ENCODE measurements at regions not wholly inside any gene's neighbourhood (a gene's known extent, or its start where the extent isn't known, plus 50 kb on each side); places are given as distances from the start of the nearest gene placed in this dataset.

DNA sequence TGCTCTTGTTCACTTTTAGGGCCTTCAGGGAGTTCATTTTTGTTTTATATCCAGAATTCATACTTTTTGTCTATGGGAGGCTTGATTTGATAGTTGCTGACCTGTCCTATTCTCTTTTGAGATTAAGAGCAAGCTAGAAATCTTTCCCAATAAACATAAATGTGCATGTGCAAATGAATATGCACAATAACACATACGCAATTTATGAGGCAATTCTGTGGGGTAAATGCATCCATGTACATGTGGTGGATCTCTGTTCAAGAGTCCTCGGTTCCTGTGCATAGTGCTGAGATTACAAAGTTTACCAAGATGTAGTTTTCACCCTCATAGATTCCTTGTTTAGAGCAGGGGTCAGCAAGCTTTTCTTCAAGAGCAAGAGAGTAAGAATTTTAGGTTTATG lies 640.7 kb downstream of the EDEM1 start:
- no peak for TF ChIP-seq POLR2A (IDR thresholded peaks at IDR 0.05)
- TF ChIP-seq, protein P1, sequence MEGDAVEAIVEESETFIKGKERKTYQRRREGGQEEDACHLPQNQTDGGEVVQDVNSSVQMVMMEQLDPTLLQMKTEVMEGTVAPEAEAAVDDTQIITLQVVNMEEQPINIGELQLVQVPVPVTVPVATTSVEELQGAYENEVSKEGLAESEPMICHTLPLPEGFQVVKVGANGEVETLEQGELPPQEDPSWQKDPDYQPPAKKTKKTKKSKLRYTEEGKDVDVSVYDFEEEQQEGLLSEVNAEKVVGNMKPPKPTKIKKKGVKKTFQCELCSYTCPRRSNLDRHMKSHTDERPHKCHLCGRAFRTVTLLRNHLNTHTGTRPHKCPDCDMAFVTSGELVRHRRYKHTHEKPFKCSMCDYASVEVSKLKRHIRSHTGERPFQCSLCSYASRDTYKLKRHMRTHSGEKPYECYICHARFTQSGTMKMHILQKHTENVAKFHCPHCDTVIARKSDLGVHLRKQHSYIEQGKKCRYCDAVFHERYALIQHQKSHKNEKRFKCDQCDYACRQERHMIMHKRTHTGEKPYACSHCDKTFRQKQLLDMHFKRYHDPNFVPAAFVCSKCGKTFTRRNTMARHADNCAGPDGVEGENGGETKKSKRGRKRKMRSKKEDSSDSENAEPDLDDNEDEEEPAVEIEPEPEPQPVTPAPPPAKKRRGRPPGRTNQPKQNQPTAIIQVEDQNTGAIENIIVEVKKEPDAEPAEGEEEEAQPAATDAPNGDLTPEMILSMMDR (IDR thresholded peaks at IDR 0.05): no peak
